ENCODE measurements at regions not wholly inside any gene's neighbourhood (a gene's known extent, or its start where the extent isn't known, plus 50 kb on each side); places are given as distances from the start of the nearest gene placed in this dataset.

GRCh38 chr9:18046068-18046467, 427.9 kb upstream of the ADAMTSL1 start:
- TF ChIP-seq, protein P1, sequence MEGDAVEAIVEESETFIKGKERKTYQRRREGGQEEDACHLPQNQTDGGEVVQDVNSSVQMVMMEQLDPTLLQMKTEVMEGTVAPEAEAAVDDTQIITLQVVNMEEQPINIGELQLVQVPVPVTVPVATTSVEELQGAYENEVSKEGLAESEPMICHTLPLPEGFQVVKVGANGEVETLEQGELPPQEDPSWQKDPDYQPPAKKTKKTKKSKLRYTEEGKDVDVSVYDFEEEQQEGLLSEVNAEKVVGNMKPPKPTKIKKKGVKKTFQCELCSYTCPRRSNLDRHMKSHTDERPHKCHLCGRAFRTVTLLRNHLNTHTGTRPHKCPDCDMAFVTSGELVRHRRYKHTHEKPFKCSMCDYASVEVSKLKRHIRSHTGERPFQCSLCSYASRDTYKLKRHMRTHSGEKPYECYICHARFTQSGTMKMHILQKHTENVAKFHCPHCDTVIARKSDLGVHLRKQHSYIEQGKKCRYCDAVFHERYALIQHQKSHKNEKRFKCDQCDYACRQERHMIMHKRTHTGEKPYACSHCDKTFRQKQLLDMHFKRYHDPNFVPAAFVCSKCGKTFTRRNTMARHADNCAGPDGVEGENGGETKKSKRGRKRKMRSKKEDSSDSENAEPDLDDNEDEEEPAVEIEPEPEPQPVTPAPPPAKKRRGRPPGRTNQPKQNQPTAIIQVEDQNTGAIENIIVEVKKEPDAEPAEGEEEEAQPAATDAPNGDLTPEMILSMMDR (IDR thresholded peaks at IDR 0.05) = no peak
- no peak for TF ChIP-seq POLR2A (IDR thresholded peaks at IDR 0.05)
